ENCODE measurements at regions not wholly inside any gene's neighbourhood (a gene's known extent, or its start where the extent isn't known, plus 50 kb on each side); places are given as distances from the start of the nearest gene placed in this dataset.

DNA sequence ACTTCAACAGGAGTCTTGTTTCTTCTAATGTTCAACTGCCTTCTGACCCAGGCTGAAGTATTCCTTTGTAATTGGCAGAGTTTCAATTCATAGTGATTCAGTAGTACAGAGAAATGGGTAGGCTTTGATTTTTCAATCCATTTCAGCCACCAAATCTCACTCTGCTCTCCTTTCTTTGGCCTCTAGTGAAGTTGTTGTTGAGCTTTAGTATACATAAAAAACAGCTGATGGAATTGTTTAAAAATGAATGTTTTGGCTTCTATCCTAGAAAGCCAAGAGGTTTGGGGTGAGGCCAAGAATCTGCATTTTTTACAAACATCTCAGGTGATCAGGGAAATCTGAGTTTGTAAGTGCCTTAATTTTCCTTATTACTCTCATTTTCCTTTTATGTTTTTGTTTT, 182.9 kb upstream of the MAP1B start (continued):
- TF ChIP-seq ZNF367 (CRISPR knock-in tag; IDR thresholded peaks at IDR 0.05; ENCODE audit: borderline replicate concordance), result no peak

DNA sequence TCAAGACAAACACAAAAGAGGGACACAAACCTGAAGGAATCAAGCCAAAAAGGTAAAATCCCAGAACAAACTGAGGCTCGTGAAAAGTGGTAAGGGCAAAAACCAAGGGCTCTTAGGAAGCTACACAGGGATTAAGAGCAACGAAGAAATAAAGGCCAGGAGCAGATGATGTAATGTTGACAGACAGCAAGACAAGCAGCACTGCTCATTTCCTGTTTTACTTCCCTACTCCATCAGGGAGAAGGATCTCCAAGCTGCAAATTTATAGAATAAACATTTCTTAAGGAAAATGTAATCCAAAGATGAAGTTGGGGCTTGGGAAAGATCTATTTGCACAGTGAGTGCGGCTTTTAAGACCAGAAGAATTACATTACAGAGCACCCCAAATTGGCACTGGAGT, 182.3 kb upstream of the MAP1B start:
- in situ Hi-C loops (cut with HindIII; ENCODE audit: extremely low pct_ligation_motif_present, low pct_unique_long_range_greater_than_20kb) (no loop called here), intact Hi-C loops (cut with micrococcal nuclease; ENCODE audit: unreplicated experiment) (no loop called here)
- Histone ChIP-seq H3K79me2 (ENCODE audit: insufficient read depth, low read length) (no peaks in the 10 kb centered on the region), H3K36me3 (replicated peaks in 1 of 2; ENCODE audit: control insufficient read depth in 1 of 2, insufficient read depth in 2 of 2, low read length in 2 of 2) (no peaks in the 10 kb centered on the region), H3K4me3 (replicated peaks in 1 of 3; ENCODE audit: insufficient read depth in 1 of 3, low read depth in 2 of 3, low read length in 3 of 3) (no peak overlapping the region), H2AFZ (ENCODE audit: low read length) (no peak overlapping the region), H3K4me1 (ENCODE audit: insufficient read depth, low read length) (no peaks in the 10 kb centered on the region), H3K4me2 (ENCODE audit: low read depth, low read length) (no peak overlapping the region; the same call in 1 of the 2 replicates), H3K27me3 (ENCODE audit: control insufficient read depth in 1 of 2, insufficient read depth in 2 of 2, low read length in 2 of 2) (no peaks in the 10 kb centered on the region), H4K20me1 (ENCODE audit: insufficient read depth, low read length) (no peaks in the 10 kb centered on the region), H3K27ac (ENCODE audit: extremely low read length, insufficient read depth, low read length) (no peak overlapping the region), H3K9ac (ENCODE audit: insufficient read depth, low read depth, low read length) (no peak overlapping the region), H3K9me3 (ENCODE audit: low read length) (no peaks in the 10 kb centered on the region)
- ATAC-seq, result no peak
- POLR2A ChIA-PET, result no interaction called here
- TF ChIP-seq TOE1 (CRISPR knock-in tag; IDR thresholded peaks at IDR 0.05), result no peak
- no peak for TF ChIP-seq MTA1 (CRISPR knock-in tag; IDR thresholded peaks at IDR 0.05; ENCODE audit: borderline replicate concordance)
- no peak for TF ChIP-seq PRMT3 (CRISPR knock-in tag; IDR thresholded peaks at IDR 0.05; ENCODE audit: borderline replicate concordance, low read depth)
- TF ChIP-seq GABPA (IDR thresholded peaks at IDR 0.05; ENCODE audit: low read depth, low read length), result no peak
- TF ChIP-seq GABPA (CRISPR knock-in tag; IDR thresholded peaks at IDR 0.05; ENCODE audit: low read depth), result 0 out of 2 replicates have a peak, but pooled peaks have one; percentile 33
- peak; percentile 14; the same call in 1 of the 2 replicates for TF ChIP-seq GABPB1 (CRISPR knock-in tag; IDR thresholded peaks at IDR 0.05)
- FAIRE-seq, result no peak
- CTCF ChIA-PET (ENCODE audit: low intra/inter-chr PET ratio, low total read pairs), result no interaction called here
- no TSS peak for BruUV-seq (replicated peaks)
- DNase-seq (ENCODE audit: low spot score), result no peak
- WGBS (ENCODE audit: low lambda C conversion rate), result 25% methylated on average over 3 of the region's 3 CpGs

DNA sequence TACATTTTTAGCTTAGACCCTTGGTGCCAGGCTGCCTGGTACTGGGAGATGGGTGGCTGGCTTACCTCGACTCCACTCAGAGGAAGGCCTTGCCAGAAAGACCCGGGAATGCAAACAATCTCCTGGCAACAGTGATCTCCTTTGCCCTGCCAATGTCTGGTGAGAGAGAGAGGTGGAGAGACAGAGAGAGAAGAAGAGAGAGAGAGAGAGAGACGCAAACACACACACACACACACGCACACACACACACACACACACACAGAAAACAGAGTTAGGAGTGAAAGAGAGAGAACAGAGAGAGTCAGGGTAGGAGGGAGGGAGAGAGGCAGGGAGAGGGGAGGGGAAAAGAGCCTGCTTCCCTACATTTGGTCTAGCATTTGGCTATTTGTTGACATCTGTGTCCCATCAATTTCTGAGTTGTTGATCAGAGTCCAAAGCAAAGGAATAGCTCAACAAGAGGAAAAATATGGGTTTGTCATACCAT, 181.6 kb upstream of the MAP1B start:
- FAIRE-seq (no peak), ATAC-seq (no peak), DNase-seq (ENCODE audit: low spot score) (no peak)
- in situ Hi-C loops (cut with HindIII; ENCODE audit: extremely low pct_ligation_motif_present, low pct_unique_long_range_greater_than_20kb), result no loop called here
- no peaks in the 10 kb centered on the region for H4K20me1 ChIP-seq (ENCODE audit: insufficient read depth, low read length)
- no peak overlapping the region for H3K9ac ChIP-seq (ENCODE audit: insufficient read depth, low read depth, low read length)
- intact Hi-C loops (cut with micrococcal nuclease; ENCODE audit: unreplicated experiment), result no loop called here
- no peaks in the 10 kb centered on the region for H3K4me1 ChIP-seq (ENCODE audit: insufficient read depth, low read length)
- H3K9me3 ChIP-seq (ENCODE audit: low read length), result no peaks in the 10 kb centered on the region
- no TSS peak for BruUV-seq (replicated peaks)
- TF ChIP-seq RFX3 (CRISPR knock-in tag; IDR thresholded peaks at IDR 0.05) (no peak), KMT2B (CRISPR knock-in tag; IDR thresholded peaks at IDR 0.05) (no peak), ZBTB1 (CRISPR knock-in tag; IDR thresholded peaks at IDR 0.05; ENCODE audit: borderline replicate concordance) (no peak), ZNF850 (CRISPR knock-in tag; conservative IDR thresholded peaks at IDR 0.05) (no peak), MXI1 (IDR thresholded peaks at IDR 0.05; ENCODE audit: borderline replicate concordance, low read depth, low read length) (no peak), GTF3A (CRISPR knock-in tag; conservative IDR thresholded peaks at IDR 0.05) (no peak), ZSCAN20 (CRISPR knock-in tag; IDR thresholded peaks at IDR 0.05; ENCODE audit: borderline replicate concordance) (no peak), TBX2 (CRISPR knock-in tag; IDR thresholded peaks at IDR 0.05; ENCODE audit: borderline replicate concordance) (no peak), ZFP36L1 (CRISPR knock-in tag; IDR thresholded peaks at IDR 0.05) (no peak)
- no peaks in the 10 kb centered on the region for H3K27me3 ChIP-seq (ENCODE audit: control insufficient read depth in 1 of 2, insufficient read depth in 2 of 2, low read length in 2 of 2)
- no peak overlapping the region for H2AFZ ChIP-seq (ENCODE audit: low read length)
- H3K27ac ChIP-seq (ENCODE audit: extremely low read length, insufficient read depth, low read length), result no peak overlapping the region
- H3K4me2 ChIP-seq (ENCODE audit: low read depth, low read length), result no peak overlapping the region
- H3K36me3 ChIP-seq (replicated peaks in 1 of 2; ENCODE audit: control insufficient read depth in 1 of 2, insufficient read depth in 2 of 2, low read length in 2 of 2), result no peaks in the 10 kb centered on the region
- H3K4me3 ChIP-seq (replicated peaks in 1 of 3; ENCODE audit: insufficient read depth in 1 of 3, low read depth in 2 of 3, low read length in 3 of 3), result no peak overlapping the region
- H3K79me2 ChIP-seq (ENCODE audit: insufficient read depth, low read length), result no peaks in the 10 kb centered on the region
- ChIA-PET POLR2A (no interaction called here), CTCF (ENCODE audit: low intra/inter-chr PET ratio, low total read pairs) (no interaction called here)
- 34% methylated on average over 4 of the region's 4 CpGs for WGBS (ENCODE audit: low lambda C conversion rate)
